H9 (cell line): ENCODE measurements at regions not wholly inside any gene's neighbourhood (a gene's known extent, or its start where the extent isn't known, plus 50 kb on each side); places are given as distances from the start of the nearest gene placed in this dataset.
A peak's percentile ranks its signal among the peaks of the same experiment; 100 is the strongest.

Source experiments
- DNase-seq: peaks from one replicate; pipeline ENCODE4 v3.0.0-alpha.2; 2017
- H2AFZ ChIP-seq: one replicate; pipeline ENCODE4 v1.6.1; 2013; ENCODE audit warnings: mild to moderate bottlenecking, low read length, control low read depth, moderate library complexity
- H2AK5ac ChIP-seq: 2 replicates; pipeline ENCODE4 v1.6.1; 2013; ENCODE audit warnings: low read length, control low read depth, mixed read lengths; ENCODE audit not compliant: insufficient read length
- H2BK120ac ChIP-seq: one replicate; pipeline ENCODE4 v1.6.1; 2013; ENCODE audit warnings: low read depth, mild to moderate bottlenecking, low read length, control low read depth, inconsistent platforms; ENCODE audit not compliant: poor library complexity, severe bottlenecking
- H2BK12ac ChIP-seq: 2 replicates; pipeline ENCODE4 v1.6.1; 2013; ENCODE audit warnings: low read length, control low read depth, mixed read lengths, low read depth; ENCODE audit not compliant: insufficient read length
- H2BK15ac ChIP-seq: 2 replicates; pipeline ENCODE4 v1.6.1; 2013; ENCODE audit warnings: low read depth, low read length, control low read depth
- H2BK20ac ChIP-seq: one replicate; pipeline ENCODE4 v1.6.1; 2013; ENCODE audit warnings: low read depth, mild to moderate bottlenecking, low read length, control low read depth, inconsistent platforms; ENCODE audit not compliant: poor library complexity, severe bottlenecking
- H2BK5ac ChIP-seq: 2 replicates; pipeline ENCODE4 v1.6.1; 2013; ENCODE audit warnings: low read length, control low read depth, mixed read lengths; ENCODE audit not compliant: insufficient read length
- H3K14ac ChIP-seq: 2 replicates; pipeline ENCODE4 v1.6.1; 2013; ENCODE audit warnings: low read length, control low read depth; ENCODE audit not compliant: insufficient read depth
- H3K18ac ChIP-seq: 2 replicates; pipeline ENCODE4 v1.6.1; 2013; ENCODE audit warnings: low read depth, mild to moderate bottlenecking, mixed read lengths, low read length, control low read depth; ENCODE audit not compliant: insufficient read length
- H3K23ac ChIP-seq: 2 replicates; pipeline ENCODE4 v1.6.1; 2013; ENCODE audit warnings: low read length, control low read depth, mixed read lengths, low read depth; ENCODE audit not compliant: insufficient read length
- H3K23me2 ChIP-seq: 2 replicates; pipeline ENCODE4 v1.6.1; 2013; ENCODE audit warnings: low read depth, mild to moderate bottlenecking, mixed read lengths, low read length, control low read depth; ENCODE audit not compliant: insufficient read length, poor library complexity, severe bottlenecking
- H3K27ac ChIP-seq: 2 replicates; pipeline ENCODE4 v1.5.1; 2013; ENCODE audit warnings: low read length, control low read depth, mixed read lengths, low read depth; ENCODE audit not compliant: insufficient read length
- H3K27me3 ChIP-seq: 2 replicates; pipeline ENCODE4 v1.6.1; 2013; ENCODE audit warnings: low read length, control low read depth, inconsistent platforms; ENCODE audit not compliant: insufficient read depth
- H3K4ac ChIP-seq: 2 replicates; pipeline ENCODE4 v1.6.1; 2013; ENCODE audit warnings: low read depth, mild to moderate bottlenecking, control low read depth, inconsistent platforms, low read length, moderate library complexity
- H3K4me1 ChIP-seq: 2 replicates; pipeline ENCODE4 v1.6.1; 2013; ENCODE audit warnings: low read length, control low read depth, inconsistent platforms; ENCODE audit not compliant: insufficient read depth
- H3K4me2 ChIP-seq: 2 replicates; pipeline ENCODE4 v1.6.1; 2013; ENCODE audit warnings: low read length, control low read depth, mixed read lengths; ENCODE audit not compliant: insufficient read length, insufficient read depth
- H3K56ac ChIP-seq: 2 replicates; pipeline ENCODE4 v1.6.1; 2013; ENCODE audit warnings: low read depth, mild to moderate bottlenecking, mixed read lengths, low read length, control low read depth; ENCODE audit not compliant: insufficient read length
- H3K79me1 ChIP-seq: 2 replicates; pipeline ENCODE4 v1.6.1; 2013; ENCODE audit warnings: low read depth, mild to moderate bottlenecking, moderate library complexity, low read length, control low read depth, inconsistent platforms; ENCODE audit not compliant: insufficient read depth, poor library complexity, severe bottlenecking
- H3K79me2 ChIP-seq: 2 replicates; pipeline ENCODE4 v1.6.1; 2013; ENCODE audit warnings: low read length, control low read depth, inconsistent platforms; ENCODE audit not compliant: insufficient read depth
- H3K9ac ChIP-seq: 2 replicates; pipeline ENCODE4 v1.6.1; 2013; ENCODE audit warnings: low read length, control low read depth, mixed read lengths; ENCODE audit not compliant: insufficient read length; ENCODE audit errors: extremely low read depth
- H3K9me3 ChIP-seq: one replicate; pipeline ENCODE4 v1.6.1; 2013; ENCODE audit warnings: low read depth, low read length, inconsistent platforms; ENCODE audit not compliant: control insufficient read depth
- H3T11ph ChIP-seq: one replicate; pipeline ENCODE4 v1.6.1; 2013; ENCODE audit warnings: mild to moderate bottlenecking, low read length, control low read depth, inconsistent platforms
- H4K20me1 ChIP-seq: one replicate; pipeline ENCODE4 v1.6.1; 2013; ENCODE audit not compliant: control insufficient read depth, insufficient read length, insufficient read depth
- H4K5ac ChIP-seq: 2 replicates; pipeline ENCODE4 v1.6.1; 2013; ENCODE audit warnings: low read depth, mild to moderate bottlenecking, mixed read lengths, low read length, control low read depth; ENCODE audit not compliant: insufficient read length
- H4K8ac ChIP-seq: replicated peaks from 2 replicates; pipeline ENCODE4 v1.6.1; 2013; ENCODE audit warnings: low read length, control low read depth, mixed read lengths, low read depth; ENCODE audit not compliant: insufficient read length
- H4K91ac ChIP-seq: 2 replicates; pipeline ENCODE4 v1.6.1; 2013; ENCODE audit warnings: low read depth, mild to moderate bottlenecking, moderate library complexity, mixed read lengths, low read length, control low read depth; ENCODE audit not compliant: insufficient read length
- H3K27ac Mint-ChIP-seq, 3 experiments: 2 replicates in 2 of 3; 3 replicates in 1 of 3; pipeline ENCODE4 v1.8.0; 2020 to 2021; ENCODE audit warnings: mixed read lengths in 3 of 3, mild to moderate bottlenecking in 1 of 3, moderate library complexity in 1 of 3
- H3K27me3 Mint-ChIP-seq: 2 replicates; pipeline ENCODE4 v1.8.0; 2021; ENCODE audit warnings: low read depth, mild to moderate bottlenecking, moderate library complexity, mixed read lengths
- H3K36me3 Mint-ChIP-seq, 3 experiments: 2 replicates in 2 of 3; 3 replicates in 1 of 3; pipeline ENCODE4 v1.8.0; 2020 to 2021; ENCODE audit warnings: low read depth in 3 of 3, mixed read lengths in 3 of 3; ENCODE audit not compliant: insufficient read depth in 1 of 3
- H3K4me1 Mint-ChIP-seq, 2 experiments: 2 replicates each; pipeline ENCODE4 v1.8.0; 2020; ENCODE audit warnings: mixed read lengths in 2 of 2
- H3K4me3 Mint-ChIP-seq, 2 experiments: 2 replicates in 1 of 2; 3 replicates in 1 of 2; pipeline ENCODE4 v1.8.0; 2020 to 2021; ENCODE audit warnings: mild to moderate bottlenecking in 2 of 2, mixed read lengths in 2 of 2, moderate library complexity in 1 of 2
- H3K9me3 Mint-ChIP-seq, 2 experiments: 2 replicates in 1 of 2; 3 replicates in 1 of 2; pipeline ENCODE4 v1.8.0; 2020; ENCODE audit warnings: mild to moderate bottlenecking in 2 of 2, mixed read lengths in 2 of 2, moderate library complexity in 1 of 2
- WGBS: extraction: QIAGEN DNeasy Blood & Tissue Kit; methylation state at CpG from one replicate; pipeline ENCODE4 v1.1.7; 2013; ENCODE audit warnings: missing lambda C conversion rate, low lambda C conversion rate, mixed read lengths; ENCODE audit not compliant: insufficient read length; ENCODE audit errors: extremely low coverage; 5-methylcytosine and 5-hydroxymethylcytosine counted together
- TF ChIP-seq, protein P1 (sequence below): fragments of 200-600 bp; sonication (generic); conservative IDR thresholded peaks from 3 replicates; pipeline ENCODE4 v1.8.0; 2021; ENCODE audit warnings: antibody characterized with exemption, mild to moderate bottlenecking

GRCh38 chr7:101733713-101734475 is 83.5 kb upstream of the CUX1 start:
- Histone ChIP-seq H3K56ac (no peak overlapping the region), H3T11ph (no peak overlapping the region), H3K18ac (peak overlapping the region; percentile 37), H2BK12ac (no peak overlapping the region), H3K79me2 (no peaks in the 10 kb centered on the region), H3K23ac (no peak overlapping the region), H2BK15ac (no peak overlapping the region), H3K4me2 (peak overlapping the region; percentile 0), H2BK120ac (no peak overlapping the region), H4K20me1 (no peaks in the 10 kb centered on the region), H3K9me3 (no peaks in the 10 kb centered on the region), H3K9ac (no peak overlapping the region), H3K27ac (no peak overlapping the region), H4K8ac (no peak overlapping the region), H2BK5ac (no peak overlapping the region), H2AK5ac (no peak overlapping the region), H3K4me1 (peaks cover 2% of the 10 kb centered on the region; the same call in 1 of the 2 replicates), H3K4ac (no peak overlapping the region; the same call in 1 of the 2 replicates), H2BK20ac (no peak overlapping the region), H3K79me1 (no peaks in the 10 kb centered on the region), H2AFZ (no peak overlapping the region), H4K91ac (no peak overlapping the region), H3K23me2 (no peaks in the 10 kb centered on the region), H3K14ac (no peak overlapping the region), H4K5ac (no peak overlapping the region), H3K27me3 (no peaks in the 10 kb centered on the region)
- Mint-ChIP-seq H3K36me3 (no peaks in the 10 kb centered on the region), H3K27me3 (peaks cover 6% of the 10 kb centered on the region), H3K27ac (peak overlapping the region in 2 of 3 experiments; percentile 8 to 74; a peak in 1 of 7 replicates), H3K9me3 (peaks cover 0 to 2% of the 10 kb centered on the region in 2 experiments; a peak in 2 of 5 replicates), H3K4me1 (peaks cover 22 to 39% of the 10 kb centered on the region in 2 experiments), H3K4me3 (0 out of 5 replicates have a peak overlapping the region, but pooled peaks of 1 of the 2 experiments have one; percentile 24)
- TF ChIP-seq, protein P1, sequence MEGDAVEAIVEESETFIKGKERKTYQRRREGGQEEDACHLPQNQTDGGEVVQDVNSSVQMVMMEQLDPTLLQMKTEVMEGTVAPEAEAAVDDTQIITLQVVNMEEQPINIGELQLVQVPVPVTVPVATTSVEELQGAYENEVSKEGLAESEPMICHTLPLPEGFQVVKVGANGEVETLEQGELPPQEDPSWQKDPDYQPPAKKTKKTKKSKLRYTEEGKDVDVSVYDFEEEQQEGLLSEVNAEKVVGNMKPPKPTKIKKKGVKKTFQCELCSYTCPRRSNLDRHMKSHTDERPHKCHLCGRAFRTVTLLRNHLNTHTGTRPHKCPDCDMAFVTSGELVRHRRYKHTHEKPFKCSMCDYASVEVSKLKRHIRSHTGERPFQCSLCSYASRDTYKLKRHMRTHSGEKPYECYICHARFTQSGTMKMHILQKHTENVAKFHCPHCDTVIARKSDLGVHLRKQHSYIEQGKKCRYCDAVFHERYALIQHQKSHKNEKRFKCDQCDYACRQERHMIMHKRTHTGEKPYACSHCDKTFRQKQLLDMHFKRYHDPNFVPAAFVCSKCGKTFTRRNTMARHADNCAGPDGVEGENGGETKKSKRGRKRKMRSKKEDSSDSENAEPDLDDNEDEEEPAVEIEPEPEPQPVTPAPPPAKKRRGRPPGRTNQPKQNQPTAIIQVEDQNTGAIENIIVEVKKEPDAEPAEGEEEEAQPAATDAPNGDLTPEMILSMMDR, result no peak
- DNase-seq, result peak; percentile 85
- whole genome bisulfite sequencing, result no CpG with 5 or more reads among the region's 24 CpGs
